GM23248 (cell line): ENCODE measurements at regions not wholly inside any gene's neighbourhood (a gene's known extent, or its start where the extent isn't known, plus 50 kb on each side); places are given as distances from the start of the nearest gene placed in this dataset.

Experiments
- EZH2 ChIP-seq: fragments of 200-600 bp; sonication (generic); IDR thresholded peaks from 2 replicates; pipeline ENCODE4 v1.6.1; 2018; ENCODE audit warnings: antibody characterized with exemption, mild to moderate bottlenecking; ENCODE audit not compliant: insufficient read depth, poor library complexity, severe bottlenecking
- EZH2phosphoT487 ChIP-seq: fragments of 200-600 bp; sonication (generic); IDR thresholded peaks from 2 replicates; pipeline ENCODE4 v1.6.1; 2018; ENCODE audit warnings: antibody characterized with exemption, moderate library complexity, mild to moderate bottlenecking, low read depth; ENCODE audit not compliant: insufficient read depth

DNA sequence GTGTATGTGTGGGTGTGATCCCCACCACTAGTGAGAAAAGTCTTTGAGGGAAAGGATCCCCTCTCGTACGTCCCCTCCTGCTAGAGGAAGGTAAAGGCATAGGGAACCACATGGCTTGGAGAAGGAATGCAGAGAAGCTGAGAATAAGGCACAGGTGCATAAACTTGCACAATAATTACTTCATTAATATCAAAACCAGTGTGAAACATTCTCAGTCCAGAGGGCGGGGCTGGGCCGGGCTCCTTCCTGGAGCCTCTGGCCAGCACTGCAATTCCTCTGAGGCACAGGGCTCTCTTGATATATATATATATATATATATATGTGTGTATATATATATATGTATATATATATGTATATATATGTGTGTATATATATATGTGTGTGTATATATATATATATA is 162.6 kb downstream of the TSEN15 start:
- TF ChIP-seq EZH2 (no peak), EZH2phosphoT487 (no peak)
